DND-41 (cell line): ENCODE measurements at regions not wholly inside any gene's neighbourhood (a gene's known extent, or its start where the extent isn't known, plus 50 kb on each side); places are given as distances from the start of the nearest gene placed in this dataset.

ENCODE experiments used
- ATAC-seq: fragments of 200-7000 bp; cut with Tn5 transposase; 3 replicates; pipeline ENCODE4 v1.9.1; 2021; ENCODE audit warnings: low read depth; ENCODE audit not compliant: insufficient read depth
- DNase-seq: peaks from one replicate; pipeline ENCODE4 v3.0.0-alpha.2; 2020
- H2AFZ ChIP-seq: 2 replicates; pipeline ENCODE4 v1.6.0; 2012; ENCODE audit warnings: low read depth, low read length
- H3K27ac ChIP-seq: 2 replicates; pipeline ENCODE4 v1.5.1; 2012; ENCODE audit warnings: low read length, inconsistent platforms
- H3K27me3 ChIP-seq: fragments of 200-600 bp; sonication (generic); 2 replicates; pipeline ENCODE4 v1.6.0; 2012; ENCODE audit warnings: low read length, mild to moderate bottlenecking, inconsistent platforms; ENCODE audit not compliant: insufficient read depth, poor library complexity
- H3K36me3 ChIP-seq: 2 replicates; pipeline ENCODE4 v1.5.1; 2012; ENCODE audit warnings: low read length, inconsistent platforms; ENCODE audit not compliant: insufficient read depth
- H3K4me1 ChIP-seq: 2 replicates; pipeline ENCODE4 v1.5.1; 2012; ENCODE audit warnings: mild to moderate bottlenecking, low read length; ENCODE audit not compliant: insufficient read depth
- H3K4me2 ChIP-seq: 2 replicates; pipeline ENCODE4 v1.6.0; 2012; ENCODE audit warnings: mild to moderate bottlenecking, moderate library complexity, low read length, inconsistent platforms; ENCODE audit not compliant: insufficient read depth
- H3K4me3 ChIP-seq, 2 experiments: fragments of 200-600 bp in 1 of 2; shearing (Covaris generic) in 1 of 2; 2 replicates each; pipeline ENCODE4 v1.5.1; 2012 to 2016; ENCODE audit warnings: inconsistent platforms in 2 of 2, low read length in 2 of 2, mild to moderate bottlenecking in 2 of 2, low read depth in 1 of 2, moderate library complexity in 1 of 2
- H3K79me2 ChIP-seq: 2 replicates; pipeline ENCODE4 v1.6.0; 2012; ENCODE audit warnings: low read length, inconsistent platforms; ENCODE audit not compliant: insufficient read depth
- H3K9ac ChIP-seq: 2 replicates; pipeline ENCODE4 v1.6.0; 2012; ENCODE audit warnings: low read depth, mild to moderate bottlenecking, inconsistent platforms, low read length, moderate library complexity
- H3K9me3 ChIP-seq: 2 replicates; pipeline ENCODE4 v1.5.1; 2012; ENCODE audit warnings: low read length, moderate library complexity, mild to moderate bottlenecking, inconsistent platforms; ENCODE audit not compliant: insufficient read depth, severe bottlenecking
- H4K20me1 ChIP-seq: 2 replicates; pipeline ENCODE4 v1.6.0; 2012; ENCODE audit warnings: low read length; ENCODE audit not compliant: insufficient read depth
- CTCF ChIP-seq: IDR thresholded peaks from 2 replicates; pipeline ENCODE4 v1.5.1; 2012; ENCODE audit warnings: borderline replicate concordance, low read length, moderate library complexity, mild to moderate bottlenecking; ENCODE audit not compliant: poor library complexity, severe bottlenecking; ENCODE audit errors: extremely low read depth
- EZH2 ChIP-seq: IDR thresholded peaks from 3 replicates; pipeline ENCODE4 v1.6.1; 2012; ENCODE audit warnings: borderline replicate concordance, low read depth, mild to moderate bottlenecking, moderate library complexity, low read length, inconsistent platforms; ENCODE audit not compliant: severe bottlenecking

GRCh38 chr3:64870876-64871646 lies 183.3 kb upstream of the ADAMTS9 start:
- H3K4me2 ChIP-seq, result no peak overlapping the region
- no peak for ATAC-seq
- H3K9me3 ChIP-seq, result no peaks in the 10 kb centered on the region
- TF ChIP-seq CTCF (no peak), EZH2 (no peak)
- H3K4me3 ChIP-seq, result no peak overlapping the region
- no peak overlapping the region for H3K27ac ChIP-seq
- H4K20me1 ChIP-seq, result no peaks in the 10 kb centered on the region
- H3K4me1 ChIP-seq, result no peaks in the 10 kb centered on the region
- H2AFZ ChIP-seq, result no peak overlapping the region
- no peaks in the 10 kb centered on the region for H3K27me3 ChIP-seq
- DNase-seq, result no peak
- H3K36me3 ChIP-seq, result no peaks in the 10 kb centered on the region
- no peaks in the 10 kb centered on the region for H3K79me2 ChIP-seq
- no peak overlapping the region for H3K9ac ChIP-seq

- H3K27ac ChIP-seq, result no peak overlapping the region
- no peak for DNase-seq
- H3K36me3 ChIP-seq, result no peaks in the 10 kb centered on the region
- peaks cover 4% of the 10 kb centered on the region for H3K9me3 ChIP-seq
- no peak overlapping the region for H2AFZ ChIP-seq
- ATAC-seq, result no peak
- H4K20me1 ChIP-seq, result no peaks in the 10 kb centered on the region
- H3K4me2 ChIP-seq, result no peak overlapping the region
- no peak for TF ChIP-seq EZH2
- TF ChIP-seq CTCF, result no peak
- H3K79me2 ChIP-seq, result no peaks in the 10 kb centered on the region
- no peaks in the 10 kb centered on the region for H3K27me3 ChIP-seq
- no peaks in the 10 kb centered on the region for H3K4me1 ChIP-seq
- H3K9ac ChIP-seq, result no peak overlapping the region
- no peak overlapping the region for H3K4me3 ChIP-seq
Measured at GRCh38 chr3:64867224-64867623, 179.4 kb upstream of the ADAMTS9 start.

- Histone ChIP-seq H4K20me1 (no peaks in the 10 kb centered on the region), H3K27me3 (no peaks in the 10 kb centered on the region), H3K4me2 (no peak overlapping the region), H2AFZ (no peak overlapping the region), H3K9ac (no peak overlapping the region), H3K4me3 (no peak overlapping the region), H3K27ac (no peak overlapping the region), H3K4me1 (no peaks in the 10 kb centered on the region), H3K36me3 (no peaks in the 10 kb centered on the region), H3K9me3 (peaks cover 4% of the 10 kb centered on the region), H3K79me2 (no peaks in the 10 kb centered on the region)
- DNase-seq, result no peak
- no peak for ATAC-seq
- TF ChIP-seq CTCF (no peak), EZH2 (no peak)
Measured at GRCh38 chr3:64865839-64866570, 178.2 kb upstream of the ADAMTS9 start.
